Hepatocyte (in vitro differentiated cells): ENCODE measurements at regions not wholly inside any gene's neighbourhood (a gene's known extent, or its start where the extent isn't known, plus 50 kb on each side); places are given as distances from the start of the nearest gene placed in this dataset.

Experiments used
- DNase-seq: peaks from one replicate; pipeline ENCODE4 v3.0.0-alpha.2; 2016; ENCODE audit warnings: low spot score
- H2AFZ ChIP-seq: fragments of 200-600 bp; sonication (generic); 2 replicates; pipeline ENCODE4 v1.6.0; 2016; ENCODE audit warnings: antibody characterized with exemption, mild to moderate bottlenecking
- H3K27ac ChIP-seq: fragments of 200-600 bp; sonication (generic); 2 replicates; pipeline ENCODE4 v1.5.1; 2016; ENCODE audit warnings: mild to moderate bottlenecking
- H3K27me3 ChIP-seq: fragments of 200-600 bp; sonication (generic); 2 replicates; pipeline ENCODE4 v1.6.1; 2016
- H3K36me3 ChIP-seq: fragments of 200-600 bp; sonication (generic); replicated peaks from 2 replicates; pipeline ENCODE4 v1.5.1; 2016; ENCODE audit warnings: low read depth; ENCODE audit not compliant: insufficient read depth
- H3K4me1 ChIP-seq: fragments of 200-600 bp; sonication (generic); 2 replicates; pipeline ENCODE4 v1.5.1; 2016; ENCODE audit warnings: mild to moderate bottlenecking, moderate library complexity; ENCODE audit not compliant: insufficient read depth
- H3K4me2 ChIP-seq: fragments of 200-600 bp; sonication (generic); 2 replicates; pipeline ENCODE4 v1.6.0; 2016
- H3K4me3 ChIP-seq: fragments of 200-600 bp; sonication (generic); 2 replicates; pipeline ENCODE4 v1.5.1; 2016; ENCODE audit warnings: mild to moderate bottlenecking
- H3K79me2 ChIP-seq: fragments of 200-600 bp; sonication (generic); 2 replicates; pipeline ENCODE4 v1.6.0; 2017; ENCODE audit warnings: mild to moderate bottlenecking
- H3K9me2 ChIP-seq: fragments of 200-600 bp; sonication (generic); replicated peaks from 2 replicates; pipeline ENCODE4 v1.6.0; 2017; ENCODE audit warnings: mild to moderate bottlenecking; ENCODE audit not compliant: insufficient read depth
- H3K9me3 ChIP-seq: fragments of 200-600 bp; sonication (generic); 2 replicates; pipeline ENCODE4 v1.5.1; 2016; ENCODE audit warnings: low read depth, mild to moderate bottlenecking
- H4K20me1 ChIP-seq: fragments of 200-600 bp; sonication (generic); 2 replicates; pipeline ENCODE4 v1.6.0; 2016; ENCODE audit warnings: mild to moderate bottlenecking; ENCODE audit not compliant: insufficient read depth, poor library complexity, severe bottlenecking
- CTCF ChIP-seq: fragments of 200-600 bp; sonication (generic); IDR thresholded peaks from 2 replicates; pipeline ENCODE4 v1.5.1; 2016; ENCODE audit warnings: antibody characterized with exemption, mild to moderate bottlenecking; ENCODE audit not compliant: poor library complexity
- EZH2 ChIP-seq: fragments of 200-600 bp; sonication (generic); IDR thresholded peaks from 2 replicates; pipeline ENCODE4 v1.6.1; 2016; ENCODE audit warnings: antibody characterized with exemption, mild to moderate bottlenecking, borderline replicate concordance
- EZH2phosphoT487 ChIP-seq: fragments of 200-600 bp; sonication (generic); IDR thresholded peaks from one replicate; pipeline ENCODE4 v1.6.1; 2018; ENCODE audit warnings: antibody characterized with exemption, mild to moderate bottlenecking, low read depth, moderate library complexity; ENCODE audit not compliant: unreplicated experiment, severe bottlenecking
- WGBS: methylation state at CpG from one replicate; pipeline ENCODE4 v1.1.6; 2016; ENCODE audit warnings: low lambda C conversion rate; ENCODE audit errors: missing lambda C conversion rate; 5-methylcytosine and 5-hydroxymethylcytosine counted together

GRCh38 chr17:69834494-69834893, 240.5 kb upstream of the KCNJ16 start:
- Histone ChIP-seq H3K79me2 (no peaks in the 10 kb centered on the region), H4K20me1 (no peaks in the 10 kb centered on the region), H3K27me3 (no peaks in the 10 kb centered on the region), H3K4me1 (no peaks in the 10 kb centered on the region), H3K4me2 (no peak overlapping the region), H3K36me3 (no peaks in the 10 kb centered on the region), H2AFZ (no peak overlapping the region), H3K27ac (no peak overlapping the region), H3K9me2 (no peaks in the 10 kb centered on the region), H3K9me3 (no peaks in the 10 kb centered on the region), H3K4me3 (no peak overlapping the region)
- WGBS = 73% methylated on average over 2 of the region's 2 CpGs
- no peak for DNase-seq
- TF ChIP-seq EZH2phosphoT487 = no peak
- no peak for TF ChIP-seq CTCF
- TF ChIP-seq EZH2 = no peak

- H3K4me2 ChIP-seq = no peak overlapping the region
- no peak overlapping the region for H2AFZ ChIP-seq
- no peaks in the 10 kb centered on the region for H3K9me2 ChIP-seq
- H3K36me3 ChIP-seq = no peaks in the 10 kb centered on the region
- TF ChIP-seq CTCF (no peak), EZH2 (no peak), EZH2phosphoT487 (no peak)
- peaks cover 8% of the 10 kb centered on the region for H3K4me1 ChIP-seq
- H3K4me3 ChIP-seq = no peak overlapping the region
- H3K27me3 ChIP-seq = no peaks in the 10 kb centered on the region
- no peak for DNase-seq
- H3K9me3 ChIP-seq = no peaks in the 10 kb centered on the region
- no peak overlapping the region for H3K27ac ChIP-seq
- 63% methylated on average over 4 of the region's 4 CpGs for WGBS
- H3K79me2 ChIP-seq = no peaks in the 10 kb centered on the region
- no peaks in the 10 kb centered on the region for H4K20me1 ChIP-seq
These were observed 223.3 kb upstream of the KCNJ16 start for GRCh38 chr17:69851736-69852135.

- H3K36me3 ChIP-seq = no peaks in the 10 kb centered on the region
- H3K27ac ChIP-seq = no peak overlapping the region
- H3K79me2 ChIP-seq = no peaks in the 10 kb centered on the region
- no peaks in the 10 kb centered on the region for H3K27me3 ChIP-seq
- no peak overlapping the region for H3K4me3 ChIP-seq
- no peak for DNase-seq
- H4K20me1 ChIP-seq = no peaks in the 10 kb centered on the region
- H3K9me3 ChIP-seq = no peaks in the 10 kb centered on the region
- H3K4me1 ChIP-seq = peaks cover 8% of the 10 kb centered on the region
- no peak overlapping the region for H3K4me2 ChIP-seq
- TF ChIP-seq CTCF (no peak), EZH2phosphoT487 (no peak), EZH2 (no peak)
- H3K9me2 ChIP-seq = no peaks in the 10 kb centered on the region
- WGBS = 73% methylated on average over 4 of the region's 4 CpGs
- H2AFZ ChIP-seq = no peak overlapping the region
These were observed 221.3 kb upstream of the KCNJ16 start for GRCh38 chr17:69853541-69854224.
